ENCODE measurements at regions not wholly inside any gene's neighbourhood (a gene's known extent, or its start where the extent isn't known, plus 50 kb on each side); places are given as distances from the start of the nearest gene placed in this dataset.

DNA sequence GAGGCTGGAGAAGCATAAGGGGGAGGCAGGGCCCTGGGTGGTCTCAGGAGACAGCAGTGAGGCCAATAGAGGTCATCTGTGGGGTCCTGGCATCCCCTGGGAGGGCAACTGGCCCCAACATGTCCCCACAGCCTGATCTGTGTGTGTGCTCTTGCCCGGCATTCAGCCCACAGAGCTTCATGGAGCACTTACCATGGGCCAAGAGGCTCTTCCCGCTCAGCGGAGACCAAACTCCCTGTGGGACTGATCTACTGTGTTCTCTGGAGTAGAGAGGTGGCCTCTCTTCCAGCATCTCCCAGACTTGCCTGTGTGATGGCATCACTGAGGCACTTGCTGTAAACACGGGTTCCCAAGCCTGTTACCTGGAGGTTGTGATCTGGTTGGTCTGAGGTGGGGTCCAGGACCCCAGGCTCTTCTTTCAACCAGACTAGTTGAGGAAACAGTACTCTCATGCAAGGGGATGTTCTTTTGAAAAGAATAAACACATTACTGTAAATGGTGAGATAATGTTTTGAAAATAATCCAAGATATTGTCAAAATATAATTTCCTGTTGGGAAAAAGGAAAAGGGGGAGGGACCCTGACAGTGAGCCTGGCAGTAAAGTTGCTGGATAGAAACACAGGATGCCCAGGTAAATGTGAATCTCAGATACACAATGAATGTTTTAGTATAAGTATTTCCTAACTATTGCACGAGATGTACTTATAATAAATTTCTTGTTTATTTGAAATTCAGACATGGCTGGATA lies 67.6 kb downstream of the SOWAHC start:
- ATAC-seq (no peak), DNase-seq (no peak)
- Histone ChIP-seq H3K4me1 (ENCODE audit: low read depth) (peaks cover 31% of the 10 kb centered on the region), H3K9me3 (no peaks in the 10 kb centered on the region), H3K4me3 (no peak overlapping the region), H3K36me3 (ENCODE audit: low read depth) (no peaks in the 10 kb centered on the region)
- no peak for TF ChIP-seq CTCF (IDR thresholded peaks at IDR 0.05)
- intact Hi-C loops (cut with DNase I, micrococcal nuclease) = no loop called here

DNA sequence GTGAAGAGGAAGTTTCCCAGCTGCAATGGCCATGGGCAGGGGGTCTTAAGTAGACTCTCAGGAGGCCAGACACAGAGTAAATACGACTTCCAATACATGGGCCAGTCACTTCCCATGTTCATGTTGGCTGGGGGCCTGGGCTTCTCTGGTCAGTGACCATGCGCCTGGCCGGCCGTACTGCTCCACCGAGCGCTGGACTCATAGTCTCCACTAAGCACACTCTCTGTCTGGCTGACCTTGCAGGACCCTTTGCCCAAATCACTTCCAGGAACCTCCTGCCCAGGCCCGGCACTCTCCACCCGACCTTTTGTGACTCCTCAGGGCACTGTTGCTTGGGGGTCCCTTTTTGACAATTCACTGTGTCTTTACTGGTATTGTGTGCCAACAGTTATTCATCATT lies 69.3 kb downstream of the SOWAHC start:
- H3K9me3 ChIP-seq = no peaks in the 10 kb centered on the region
- ATAC-seq = no peak
- H3K36me3 ChIP-seq (ENCODE audit: low read depth) = no peaks in the 10 kb centered on the region
- intact Hi-C loops (cut with DNase I, micrococcal nuclease) = no loop called here
- H3K4me3 ChIP-seq = no peak overlapping the region
- TF ChIP-seq CTCF (IDR thresholded peaks at IDR 0.05) = no peak
- H3K4me1 ChIP-seq (ENCODE audit: low read depth) = peaks cover 19% of the 10 kb centered on the region
- DNase-seq = no peak

DNA sequence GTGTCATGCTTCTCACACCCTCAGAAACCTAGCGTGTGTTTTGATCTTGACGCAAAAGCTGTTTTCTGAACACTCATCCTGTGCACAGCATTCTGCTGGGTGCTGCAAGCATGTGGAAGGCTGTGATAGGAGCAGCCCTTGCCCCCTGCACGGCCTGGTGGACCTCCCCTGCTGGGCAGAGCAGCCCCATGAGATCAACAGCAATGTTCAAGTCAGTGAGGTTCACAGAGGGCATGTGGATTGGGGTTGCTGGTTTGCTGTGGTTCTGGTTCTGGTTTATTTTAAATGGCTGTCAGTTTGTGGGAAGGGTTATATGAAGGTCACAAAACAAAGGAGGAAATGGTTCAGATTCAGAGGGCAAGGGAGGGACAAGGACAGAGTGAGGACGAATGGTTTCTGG lies 71.3 kb downstream of the SOWAHC start:
- Histone ChIP-seq H3K4me1 (ENCODE audit: low read depth) (peaks cover 16% of the 10 kb centered on the region), H3K9me3 (no peaks in the 10 kb centered on the region), H3K36me3 (ENCODE audit: low read depth) (no peaks in the 10 kb centered on the region), H3K4me3 (no peak overlapping the region)
- intact Hi-C loops (cut with DNase I, micrococcal nuclease) = no loop called here
- ATAC-seq (no peak), DNase-seq (no peak)
- no peak for TF ChIP-seq CTCF (IDR thresholded peaks at IDR 0.05)

DNA sequence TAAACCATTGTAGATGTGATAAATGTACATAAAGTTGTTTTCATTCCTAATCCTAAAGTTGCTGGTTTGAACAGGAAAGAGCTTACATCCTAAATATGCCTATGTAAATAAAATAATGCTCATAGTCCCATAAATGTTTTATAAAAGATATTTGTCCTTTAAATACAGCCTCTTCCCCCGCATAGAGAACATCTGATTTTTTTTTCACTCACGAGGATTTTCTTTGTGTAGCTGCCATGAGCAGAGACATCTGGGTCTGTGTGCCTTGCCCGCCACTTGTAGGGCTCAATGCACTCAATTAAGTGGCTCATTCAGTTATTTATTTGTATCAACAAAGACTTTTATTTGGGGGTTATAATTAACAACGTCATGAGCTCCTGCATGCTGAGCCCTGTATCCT lies 72.8 kb downstream of the SOWAHC start:
- no peak for ATAC-seq
- Histone ChIP-seq H3K4me1 (ENCODE audit: low read depth) (peaks cover 24% of the 10 kb centered on the region), H3K9me3 (no peaks in the 10 kb centered on the region), H3K36me3 (ENCODE audit: low read depth) (no peaks in the 10 kb centered on the region), H3K4me3 (no peak overlapping the region)
- DNase-seq = no peak
- no peak for TF ChIP-seq CTCF (IDR thresholded peaks at IDR 0.05)
- intact Hi-C loops (cut with DNase I, micrococcal nuclease) = no loop called here

GRCh38 chr2:109689182-109689930 lies 75.2 kb downstream of the SOWAHC start:
- Histone ChIP-seq H3K4me3 (no peak overlapping the region), H3K36me3 (ENCODE audit: low read depth) (no peaks in the 10 kb centered on the region), H3K4me1 (ENCODE audit: low read depth) (peaks cover 42% of the 10 kb centered on the region), H3K9me3 (no peaks in the 10 kb centered on the region)
- TF ChIP-seq CTCF (IDR thresholded peaks at IDR 0.05) = no peak
- intact Hi-C loops (cut with DNase I, micrococcal nuclease) = no loop called here
- DNase-seq (no peak), ATAC-seq (no peak)
